GM21367 (cell line): ENCODE measurements at regions not wholly inside any gene's neighbourhood (a gene's known extent, or its start where the extent isn't known, plus 50 kb on each side); places are given as distances from the start of the nearest gene placed in this dataset.

Experiments
- ATAC-seq: cut with Tn5 transposase; IDR thresholded peaks from one replicate; pipeline ENCODE4 v1.9.1; 2021; ENCODE audit not compliant: unreplicated experiment

- ATAC-seq, result no peak
Measured at GRCh38 chr10:131746241-131746711, 154.5 kb upstream of the PPP2R2D start.

- ATAC-seq, result no peak
Measured at GRCh38 chr10:131746785-131747184, 154.0 kb upstream of the PPP2R2D start.

- no peak for ATAC-seq
Measured at GRCh38 chr10:131747251-131747650, 153.6 kb upstream of the PPP2R2D start.

- ATAC-seq, result no peak
Measured at GRCh38 chr10:131747791-131748190, 153.0 kb upstream of the PPP2R2D start.

- ATAC-seq, result no peak
Measured at GRCh38 chr10:131748191-131748590, 152.6 kb upstream of the PPP2R2D start.

GRCh38 chr10:131748831-131749766 is 151.7 kb upstream of the PPP2R2D start:
- ATAC-seq, result no peak

GRCh38 chr10:131749767-131750142 is 151.1 kb upstream of the PPP2R2D start:
- ATAC-seq, result no peak

GRCh38 chr10:131750171-131750895 is 150.5 kb upstream of the PPP2R2D start:
- ATAC-seq, result no peak

GRCh38 chr10:131750973-131751826 is 149.6 kb upstream of the PPP2R2D start:
- no peak for ATAC-seq

- ATAC-seq, result no peak
Measured at GRCh38 chr10:131751827-131752775, 148.7 kb upstream of the PPP2R2D start.

- ATAC-seq, result no peak
Measured at GRCh38 chr10:131753336-131753735, 147.5 kb upstream of the PPP2R2D start.

- ATAC-seq, result no peak
Measured at GRCh38 chr10:131755200-131755599, 145.6 kb upstream of the PPP2R2D start.

GRCh38 chr10:131757285-131758058 is 143.3 kb upstream of the PPP2R2D start:
- ATAC-seq, result no peak

GRCh38 chr10:131758062-131758938 is 142.5 kb upstream of the PPP2R2D start:
- ATAC-seq, result no peak

GRCh38 chr10:131758939-131759301 is 141.9 kb upstream of the PPP2R2D start:
- ATAC-seq, result no peak

- no peak for ATAC-seq
Measured at GRCh38 chr10:131759347-131759746, 141.5 kb upstream of the PPP2R2D start.

GRCh38 chr10:131760416-131761166 is 140.2 kb upstream of the PPP2R2D start:
- no peak for ATAC-seq
